K562 (cell line): ENCODE measurements at regions not wholly inside any gene's neighbourhood (a gene's known extent, or its start where the extent isn't known, plus 50 kb on each side); places are given as distances from the start of the nearest gene placed in this dataset.

Source experiments
- ATAC-seq: fragments of 200-7000 bp; cut with Tn5 transposase; 3 replicates; pipeline ENCODE4 v1.9.1; 2020; ENCODE audit warnings: moderate library complexity
- BruUV-seq: library from RNA; stranded (reverse); fragments of 400-500 nt; replicated peaks from 2 replicates; lab custom pipeline; 2021; lab: Mats Ljungman, UMichigan
- CTCF ChIA-PET: fragments of 300-600 bp; formaldehyde crosslinking; extraction: SDS; loops from one replicate; lab custom pipeline; 2021; ENCODE audit warnings: low intra/inter-chr PET ratio; lab: Yijun Ruan, JAX
- POLR2A ChIA-PET: fragments of 300-600, 350-650 bp; sonication (Branson Sonifier 250); formaldehyde crosslinking; extraction: SDS; loops from one replicate; lab custom pipeline; 2021; ENCODE audit warnings: antibody characterized with exemption, inconsistent platforms; lab: Yijun Ruan, JAX
- DNase-seq, 4 experiments: peaks; one replicate each; pipeline versions ENCODE4 v3.0.0 to v3.0.0-alpha.2; 2011 to 2018; ENCODE audit warnings: low spot score in 3 of 4, mixed read lengths in 3 of 4; ENCODE audit errors: extremely low read depth in 1 of 4
- FAIRE-seq: peaks from 2 replicates; lab custom pipeline; 2011; peaks lifted over from hg19 to GRCh38; lab: Jason Lieb, UNC
- H2AFZ ChIP-seq: 2 replicates; pipeline ENCODE4 v1.6.0; 2011; ENCODE audit warnings: low read depth, low read length, control low read depth, inconsistent platforms
- H3K27ac ChIP-seq: fragments of 200-600 bp; 3 replicates; pipeline ENCODE4 v1.8.0; 2011; ENCODE audit warnings: low read depth, mild to moderate bottlenecking, control low read depth, inconsistent platforms, low read length, moderate library complexity, mixed read lengths; ENCODE audit errors: extremely low read depth
- H3K27me3 ChIP-seq, 2 experiments: fragments of 300-600 bp in 1 of 2; 2 replicates in 1 of 2; 3 replicates in 1 of 2; pipeline versions ENCODE4 v1.6.0 to v1.8.0; 2011; ENCODE audit warnings: inconsistent platforms in 2 of 2, low read length in 2 of 2, mild to moderate bottlenecking in 1 of 2, mixed read lengths in 1 of 2, moderate library complexity in 1 of 2; ENCODE audit not compliant: control insufficient read depth in 2 of 2, insufficient read depth in 2 of 2
- H3K36me3 ChIP-seq: fragments of 300-600 bp; 3 replicates; pipeline ENCODE4 v1.8.0; 2011; ENCODE audit warnings: mild to moderate bottlenecking, low read length, inconsistent platforms; ENCODE audit not compliant: control insufficient read depth, insufficient read depth
- H3K4me1 ChIP-seq, 2 experiments: fragments of 200-600 bp in 1 of 2; replicated peaks in 1 of 2; 2 replicates in 1 of 2; 3 replicates in 1 of 2; pipeline versions ENCODE4 v1.5.1 to v1.8.0; 2011; ENCODE audit warnings: inconsistent platforms in 2 of 2, low read length in 2 of 2, mild to moderate bottlenecking in 1 of 2, mixed read lengths in 1 of 2, moderate library complexity in 1 of 2; ENCODE audit not compliant: control insufficient read depth in 2 of 2, insufficient read depth in 2 of 2
- H3K4me2 ChIP-seq: 2 replicates; pipeline ENCODE4 v1.6.1; 2011; ENCODE audit warnings: low read length, control low read depth, inconsistent platforms, mixed read lengths; ENCODE audit not compliant: insufficient read depth
- H3K4me3 ChIP-seq: fragments of 200-600 bp; sonication (generic), shearing (Covaris generic); 2 replicates; pipeline ENCODE4 v1.5.1; 2016; ENCODE audit warnings: control low read depth, inconsistent platforms
- H3K79me2 ChIP-seq: fragments of 200-600 bp; 3 replicates; pipeline ENCODE4 v1.8.0; 2011; ENCODE audit warnings: low read length, inconsistent platforms; ENCODE audit not compliant: control insufficient read depth, insufficient read depth
- H3K9ac ChIP-seq, 2 experiments: 2 replicates each; pipeline versions ENCODE4 v1.6.0 to v1.6.1; 2011; ENCODE audit warnings: low read depth in 2 of 2, low read length in 2 of 2, control low read depth in 1 of 2, inconsistent platforms in 1 of 2, mild to moderate bottlenecking in 1 of 2, mixed read lengths in 1 of 2; ENCODE audit not compliant: insufficient read depth in 1 of 2
- H3K9me1 ChIP-seq: one replicate; pipeline ENCODE4 v1.6.0; 2011; ENCODE audit warnings: inconsistent platforms, mild to moderate bottlenecking, low read length, moderate library complexity; ENCODE audit not compliant: control insufficient read depth, insufficient read depth
- H3K9me3 ChIP-seq: replicated peaks from 2 replicates; pipeline ENCODE4 v1.5.1; 2011; ENCODE audit warnings: low read depth, low read length, inconsistent platforms; ENCODE audit not compliant: control insufficient read depth, insufficient read depth
- H4K20me1 ChIP-seq: replicated peaks from 2 replicates; pipeline ENCODE4 v1.6.1; 2011; ENCODE audit warnings: low read length, inconsistent platforms, mixed read lengths; ENCODE audit not compliant: control insufficient read depth, insufficient read depth
- CBX3 ChIP-seq, 2 experiments: IDR thresholded peaks; 1 replicate in 1 of 2; 2 replicates in 1 of 2; pipeline ENCODE4 v1.6.1; 2012; ENCODE audit warnings: inconsistent platforms in 2 of 2, low read length in 2 of 2, borderline replicate concordance in 1 of 2, control low read depth in 1 of 2
- POLR2A ChIP-seq: fragments of 450-650 bp; conservative IDR thresholded peaks from 2 replicates; pipeline ENCODE4 v1.6.1; 2016
- SNAPC5 ChIP-seq: fragments of 250-450 bp; sonication (Bioruptor Pico); IDR thresholded peaks from 2 replicates; pipeline ENCODE4 v1.8.0; 2021; ENCODE audit warnings: moderate library complexity, mild to moderate bottlenecking, inconsistent platforms
- SNRNP70 ChIP-seq: fragments of 200-400 bp; formaldehyde crosslinking; optimal IDR thresholded peaks from 2 replicates; pipeline ENCODE3; 2017; ENCODE audit warnings: low read depth, low read length
- SRSF1 ChIP-seq: fragments of 200-400 bp; formaldehyde crosslinking; IDR thresholded peaks from 2 replicates; pipeline ENCODE4 v1.6.1; 2017; ENCODE audit warnings: mild to moderate bottlenecking, low read depth, low read length, moderate library complexity
- TBP ChIP-seq: optimal IDR thresholded peaks from 2 replicates; pipeline ENCODE3; 2011; ENCODE audit warnings: low read depth, low read length, improper control_type of control experiment
- ZNF431 ChIP-seq: sonication (generic); formaldehyde crosslinking; IDR thresholded peaks from 2 replicates; pipeline ENCODE4 v1.8.0; 2022; ENCODE audit warnings: mild to moderate bottlenecking, missing genetic modification reagents
- ZNF592 ChIP-seq: fragments of 450-650 bp; IDR thresholded peaks from 2 replicates; pipeline ENCODE4 v1.6.1; 2017; ENCODE audit warnings: antibody characterized with exemption, mild to moderate bottlenecking
- WGBS: fragments of 100-300 bp; shearing (Covaris generic); methylation state at CpG from one replicate; pipeline ENCODE4 v1.1.6; 2016; ENCODE audit warnings: low coverage, mixed read lengths; ENCODE audit not compliant: insufficient coverage; ENCODE audit errors: missing lambda C conversion rate; 5-methylcytosine and 5-hydroxymethylcytosine counted together
- in situ Hi-C: fragments of 300-500 bp; cut with MboI; formaldehyde crosslinking; loops from 4 replicates; pipeline ENCODE4 v1.15.0; 2018; ENCODE audit warnings: inconsistent platforms, mixed read lengths
- intact Hi-C: fragments of 100-400 bp; cut with micrococcal nuclease; formaldehyde crosslinking; loops from 2 replicates; pipeline ENCODE4 v1.14.2; 2022

DNA sequence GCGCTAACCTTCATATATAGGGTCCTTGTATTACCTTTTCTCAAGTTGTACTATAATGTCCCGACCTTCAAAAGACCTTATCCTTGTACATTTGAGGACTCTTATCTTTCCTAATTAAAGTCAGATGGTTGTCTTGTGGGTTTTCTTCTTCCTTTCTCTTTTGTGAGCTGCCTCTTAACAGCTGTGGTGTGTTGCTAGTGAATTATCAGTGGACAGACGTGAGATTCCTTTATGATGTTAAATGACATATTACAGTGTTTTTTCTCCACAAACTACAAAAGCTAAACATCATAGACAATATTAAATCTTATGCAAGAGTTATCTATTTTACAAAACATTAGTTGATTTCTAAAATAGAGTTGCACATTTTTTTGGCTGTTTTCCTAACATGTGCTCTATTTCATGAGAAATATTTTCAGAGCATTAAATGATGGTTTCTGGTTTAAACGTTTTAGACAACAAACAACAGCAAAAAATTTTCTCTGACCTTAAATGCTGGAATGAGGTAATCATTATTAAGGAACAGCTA lies 272.2 kb upstream of the NPVF start (continued):
- TF ChIP-seq ZNF592 (no peak), POLR2A (no peak), SNAPC5 (CRISPR knock-in tag) (no peak), CBX3 (IDR thresholded peaks at IDR 0.05; ENCODE audit: borderline replicate concordance in 1 of 2, low read length in 2 of 2) (no peak), SRSF1 (no peak), ZNF431 (CRISPR knock-in tag) (no peak), SNRNP70 (no peak)

DNA sequence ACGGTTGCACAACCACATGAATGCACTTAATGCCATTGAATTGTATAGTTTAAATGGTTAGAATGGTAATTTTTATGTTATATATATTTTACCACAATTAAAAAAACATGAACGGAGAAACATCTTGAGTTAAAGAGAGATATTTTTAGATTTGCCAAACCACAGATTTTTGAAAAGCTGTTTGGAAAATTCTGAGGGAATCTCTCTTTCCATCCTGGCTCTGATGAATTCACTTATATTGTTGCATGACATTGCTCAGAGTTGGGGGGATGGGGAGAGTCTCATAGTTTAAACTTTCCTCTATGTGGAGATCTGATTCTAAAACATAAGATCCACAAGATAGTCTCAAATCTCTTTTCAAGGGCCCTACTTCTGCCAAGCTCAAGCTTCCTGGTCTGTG lies 275.0 kb upstream of the NPVF start:
- Histone ChIP-seq H3K4me3 (no peak overlapping the region), H3K9ac (no peak overlapping the region), H2AFZ (no peak overlapping the region), H4K20me1 (no peaks in the 10 kb centered on the region), H3K79me2 (no peaks in the 10 kb centered on the region), H3K4me2 (no peak overlapping the region), H3K27ac (no peak overlapping the region), H3K36me3 (no peaks in the 10 kb centered on the region), H3K27me3 (no peaks in the 10 kb centered on the region; a peak in 1 of 5 replicates), H3K4me1 (no peaks in the 10 kb centered on the region; a peak in 1 of 5 replicates), H3K9me1 (no peaks in the 10 kb centered on the region), H3K9me3 (no peaks in the 10 kb centered on the region)
- intact Hi-C loops = no loop called here
- ChIA-PET POLR2A (interaction anchor here (2.0 kb wide), 1 partner anchor 10 kb away, joined by 5 read pairs; no protein-coding TSS in a partner anchor), CTCF (no interaction called here)
- in situ Hi-C loops = no loop called here
- DNase-seq (no peak), ATAC-seq (no peak), FAIRE-seq (no peak)
- BruUV-seq = no TSS peak
- no peak for TF ChIP-seq TBP
- WGBS = 0% methylated on average over 2 of the region's 2 CpGs
